ENCODE measurements at regions not wholly inside any gene's neighbourhood (a gene's known extent, or its start where the extent isn't known, plus 50 kb on each side); places are given as distances from the start of the nearest gene placed in this dataset.

- ATAC-seq: no peak
- intact Hi-C loops (cut with DNase I): no loop called here
- no peak for DNase-seq (ENCODE audit: missing footprints)
These were observed 1566.9 kb upstream of the TMEM132C start for GRCh38 chr12:126700096-126700495.

GRCh38 chr12:126704609-126705008 is 1562.4 kb upstream of the TMEM132C start:
- ATAC-seq (no peak), DNase-seq (ENCODE audit: missing footprints) (no peak)
- intact Hi-C loops (cut with DNase I): no loop called here

- no peak for DNase-seq (ENCODE audit: missing footprints)
- intact Hi-C loops (cut with DNase I): no loop called here
- no peak for ATAC-seq
These were observed 1560.7 kb upstream of the TMEM132C start for GRCh38 chr12:126706300-126706699.

GRCh38 chr12:126708492-126708896 is 1558.5 kb upstream of the TMEM132C start:
- intact Hi-C loops (cut with DNase I): no loop called here
- no peak for ATAC-seq

GRCh38 chr12:126718365-126718764 is 1548.6 kb upstream of the TMEM132C start:
- DNase-seq (ENCODE audit: missing footprints) (no peak), ATAC-seq (no peak)
- intact Hi-C loops (cut with DNase I): no loop called here

More at GRCh38 chr12:126708492-126708896, 1558.5 kb upstream of the TMEM132C start:
- no peak for DNase-seq (ENCODE audit: missing footprints)

GRCh38 chr12:126719912-126720705 is 1546.9 kb upstream of the TMEM132C start:
- ATAC-seq (no peak), DNase-seq (ENCODE audit: missing footprints) (no peak)
- intact Hi-C loops (cut with DNase I): no loop called here

- intact Hi-C loops (cut with DNase I): no loop called here
- ATAC-seq (no peak), DNase-seq (ENCODE audit: missing footprints) (no peak)
These were observed 1540.3 kb upstream of the TMEM132C start for GRCh38 chr12:126726481-126727217.

- intact Hi-C loops (cut with DNase I): no loop called here
- ATAC-seq: no peak
- no peak for DNase-seq (ENCODE audit: missing footprints)
These were observed 1539.5 kb upstream of the TMEM132C start for GRCh38 chr12:126727218-126728075.

GRCh38 chr12:126734296-126734695 is 1532.7 kb upstream of the TMEM132C start:
- DNase-seq (ENCODE audit: missing footprints) (no peak), ATAC-seq (no peak)
- intact Hi-C loops (cut with DNase I): no loop called here

- intact Hi-C loops (cut with DNase I): no loop called here
- no peak for ATAC-seq
These were observed 1532.3 kb upstream of the TMEM132C start for GRCh38 chr12:126734710-126735109.

GRCh38 chr12:126741536-126742240 is 1525.3 kb upstream of the TMEM132C start:
- ATAC-seq: no peak
- intact Hi-C loops (cut with DNase I): no loop called here

More at GRCh38 chr12:126734710-126735109, 1532.3 kb upstream of the TMEM132C start:
- no peak for DNase-seq (ENCODE audit: missing footprints)

GRCh38 chr12:126742241-126742641 is 1524.7 kb upstream of the TMEM132C start:
- ATAC-seq (no peak), DNase-seq (ENCODE audit: missing footprints) (no peak)
- intact Hi-C loops (cut with DNase I): no loop called here

More at GRCh38 chr12:126741536-126742240, 1525.3 kb upstream of the TMEM132C start:
- no peak for DNase-seq (ENCODE audit: missing footprints)

GRCh38 chr12:126747530-126748149 is 1519.3 kb upstream of the TMEM132C start:
- intact Hi-C loops (cut with DNase I): loop anchor here (5.0 kb wide), 3 partner anchors 680 to 1565 kb away; no protein-coding TSS in a partner anchor
- DNase-seq (ENCODE audit: missing footprints) (peak; percentile 60), ATAC-seq (no peak)

GRCh38 chr12:126752021-126752420 is 1514.9 kb upstream of the TMEM132C start:
- DNase-seq (ENCODE audit: missing footprints) (no peak), ATAC-seq (no peak)
- intact Hi-C loops (cut with DNase I): no loop called here

GRCh38 chr12:126757326-126757725 is 1509.6 kb upstream of the TMEM132C start:
- no peak for DNase-seq (ENCODE audit: missing footprints)

GRCh38 chr12:126760092-126760491 is 1506.9 kb upstream of the TMEM132C start:
- no peak for ATAC-seq
- intact Hi-C loops (cut with DNase I): no loop called here

More at GRCh38 chr12:126757326-126757725, 1509.6 kb upstream of the TMEM132C start:
- ATAC-seq: no peak
- intact Hi-C loops (cut with DNase I): no loop called here

GRCh38 chr12:126761420-126761819 is 1505.5 kb upstream of the TMEM132C start:
- ATAC-seq (no peak), DNase-seq (ENCODE audit: missing footprints) (no peak)
- intact Hi-C loops (cut with DNase I): no loop called here

More at GRCh38 chr12:126760092-126760491, 1506.9 kb upstream of the TMEM132C start:
- no peak for DNase-seq (ENCODE audit: missing footprints)

- DNase-seq (ENCODE audit: missing footprints) (no peak), ATAC-seq (no peak)
- intact Hi-C loops (cut with DNase I): no loop called here
These were observed 1504.8 kb upstream of the TMEM132C start for GRCh38 chr12:126762150-126762549.
